ENCODE measurements at regions not wholly inside any gene's neighbourhood (a gene's known extent, or its start where the extent isn't known, plus 50 kb on each side); places are given as distances from the start of the nearest gene placed in this dataset.
"Not testable (repeated sequence)": the region's sequence is repeated elsewhere in the genome, so short reads cannot be mapped to it uniquely, and the experiment has no call there.

DNA sequence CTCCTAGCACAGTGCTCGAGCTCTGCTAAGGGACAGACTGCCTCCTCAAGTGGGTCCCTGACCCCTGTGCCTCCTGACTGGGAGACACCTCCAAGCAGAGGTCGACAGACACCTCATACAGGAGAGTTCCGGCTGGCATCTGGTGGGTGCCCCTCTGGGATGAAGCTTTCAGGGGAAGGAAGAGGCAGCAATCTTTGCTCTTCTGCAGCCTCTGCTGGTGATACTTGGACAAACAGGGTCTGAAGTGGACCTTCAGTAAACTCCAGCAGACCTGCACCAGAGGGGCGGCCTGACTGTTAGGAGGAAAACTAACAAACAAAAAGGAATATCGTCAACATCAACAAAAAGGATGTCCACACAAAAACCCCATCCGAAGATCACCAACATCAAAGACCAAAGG lies 60.6 kb upstream of the DCN start:
- DNase-seq (ENCODE audit: low spot score) = not testable (repeated sequence)

DNA sequence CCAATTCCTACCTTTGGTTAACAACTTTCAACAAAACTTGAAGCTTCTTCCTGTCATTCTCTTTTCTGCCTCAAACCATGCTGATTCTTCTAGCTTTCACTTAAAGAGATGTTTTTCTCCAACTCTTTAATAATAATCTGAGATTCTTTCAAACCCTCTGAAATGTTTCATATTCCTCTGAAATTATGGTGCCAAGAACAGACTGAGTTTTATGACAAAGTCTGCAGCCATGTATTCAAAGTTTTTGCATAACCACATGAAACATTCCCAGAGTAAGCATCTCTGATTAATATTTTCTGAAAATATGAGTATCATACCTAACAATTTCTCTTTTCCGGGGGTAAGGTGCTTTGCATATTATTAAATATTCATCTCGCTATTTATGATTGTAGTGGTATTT lies 59.1 kb upstream of the DCN start:
- no peak for DNase-seq (ENCODE audit: low spot score)

- DNase-seq (ENCODE audit: low spot score) = no peak
These were observed 57.9 kb upstream of the DCN start for GRCh38 chr12:91240386-91241095.

DNA sequence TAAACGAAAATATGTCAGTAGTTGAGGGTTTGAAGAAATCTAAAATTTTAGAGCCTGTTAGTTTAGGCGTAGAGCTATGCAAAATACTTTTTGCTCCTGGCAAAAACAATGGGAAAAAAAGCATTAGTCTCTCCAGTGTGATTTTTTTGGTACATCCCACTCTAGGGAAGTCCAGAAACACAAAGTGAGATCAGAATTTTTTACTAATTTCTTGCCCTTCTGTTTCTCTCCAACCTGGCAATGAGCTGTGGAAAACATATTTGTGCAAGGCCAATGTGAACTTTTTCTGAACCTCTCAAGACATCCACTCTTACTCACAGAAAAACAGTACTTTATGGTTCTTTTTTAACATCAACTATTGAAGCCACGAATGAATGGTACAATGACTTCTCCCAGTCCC lies 56.9 kb upstream of the DCN start:
- DNase-seq (ENCODE audit: low spot score) = no peak
